SK-N-MC (cell line): ENCODE measurements at regions not wholly inside any gene's neighbourhood (a gene's known extent, or its start where the extent isn't known, plus 50 kb on each side); places are given as distances from the start of the nearest gene placed in this dataset.

Experiments
- EZH2 ChIP-seq: fragments of 200-600 bp; sonication (generic); IDR thresholded peaks from one replicate; pipeline ENCODE4 v1.6.1; 2017; ENCODE audit warnings: antibody characterized with exemption
- FOXP2 ChIP-seq: optimal IDR thresholded peaks from 2 replicates; pipeline ENCODE3; 2011; ENCODE audit warnings: mild to moderate bottlenecking, moderate library complexity; ENCODE audit not compliant: insufficient read depth; ENCODE audit errors: extremely low read length, control extremely low read depth
- POLR2AphosphoS5 ChIP-seq: IDR thresholded peaks from 2 replicates; pipeline ENCODE4 v1.6.1; 2012; ENCODE audit warnings: mild to moderate bottlenecking, low read depth, low read length, borderline replicate concordance

DNA sequence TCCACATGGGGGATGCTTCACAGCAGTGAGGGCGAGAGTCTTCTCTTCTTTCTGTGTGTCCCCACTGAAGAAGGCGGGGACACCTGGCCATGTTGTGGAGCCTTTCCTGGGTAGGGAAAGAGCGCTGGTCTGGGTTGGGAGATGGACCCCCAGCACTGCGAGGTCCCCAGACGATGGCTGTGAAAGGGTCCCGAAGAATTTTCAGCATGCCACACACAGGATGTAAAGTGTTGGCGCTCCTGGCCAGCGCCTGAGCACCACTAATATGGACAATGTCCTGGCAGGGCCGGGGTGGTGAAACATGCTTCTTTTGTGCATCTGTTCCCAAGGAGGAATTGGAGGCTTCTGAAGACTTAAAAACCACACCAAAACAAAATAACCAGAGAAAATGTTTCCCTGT is 77.2 kb downstream of the GLI2 start:
- TF ChIP-seq POLR2AphosphoS5, result no peak
- no peak for TF ChIP-seq EZH2
- no peak for TF ChIP-seq FOXP2
